Mesendoderm (in vitro differentiated cells): ENCODE measurements at regions not wholly inside any gene's neighbourhood (a gene's known extent, or its start where the extent isn't known, plus 50 kb on each side); places are given as distances from the start of the nearest gene placed in this dataset.
"Not testable (repeated sequence)": the region's sequence is repeated elsewhere in the genome, so short reads cannot be mapped to it uniquely, and the experiment has no call there.

Source experiments
- DNase-seq: peaks from one replicate; pipeline ENCODE4 v3.0.0; 2013
- H2AK5ac ChIP-seq: 2 replicates; pipeline ENCODE4 v1.6.1; 2013; ENCODE audit warnings: low read length, inconsistent platforms
- H2BK120ac ChIP-seq: 2 replicates; pipeline ENCODE4 v1.6.1; 2013; ENCODE audit warnings: low read depth, mild to moderate bottlenecking, low read length, moderate library complexity, mixed read lengths
- H2BK15ac ChIP-seq: replicated peaks from 2 replicates; pipeline ENCODE4 v1.6.1; 2013; ENCODE audit warnings: low read depth, mild to moderate bottlenecking, moderate library complexity
- H2BK5ac ChIP-seq: 2 replicates; pipeline ENCODE4 v1.6.1; 2013; ENCODE audit warnings: low read length, inconsistent platforms
- H3K18ac ChIP-seq: 2 replicates; pipeline ENCODE4 v1.6.1; 2013; ENCODE audit warnings: mild to moderate bottlenecking, low read length, mixed read lengths
- H3K23ac ChIP-seq: one replicate; pipeline ENCODE4 v1.6.1; 2013; ENCODE audit warnings: low read length
- H3K27ac ChIP-seq: 2 replicates; pipeline ENCODE4 v1.5.1; 2013; ENCODE audit warnings: low read depth, mild to moderate bottlenecking, inconsistent platforms, low read length, moderate library complexity
- H3K27me3 ChIP-seq: 2 replicates; pipeline ENCODE4 v1.6.1; 2013; ENCODE audit warnings: low read length, control low read depth, mild to moderate bottlenecking, inconsistent platforms; ENCODE audit not compliant: insufficient read depth, poor library complexity
- H3K36me3 ChIP-seq: 2 replicates; pipeline ENCODE4 v1.6.1; 2013; ENCODE audit warnings: low read length, inconsistent platforms; ENCODE audit not compliant: control insufficient read depth, insufficient read depth
- H3K4ac ChIP-seq: one replicate; pipeline ENCODE4 v1.6.1; 2013; ENCODE audit warnings: low read depth, mild to moderate bottlenecking, low read length, moderate library complexity
- H3K4me1 ChIP-seq: 2 replicates; pipeline ENCODE4 v1.6.1; 2013; ENCODE audit warnings: low read depth, low read length, inconsistent platforms; ENCODE audit not compliant: control insufficient read depth
- H3K4me2 ChIP-seq: 2 replicates; pipeline ENCODE4 v1.6.1; 2013; ENCODE audit warnings: low read length
- H3K4me3 ChIP-seq: 2 replicates; pipeline ENCODE4 v1.5.1; 2013; ENCODE audit warnings: mild to moderate bottlenecking, low read length
- H3K56ac ChIP-seq: one replicate; pipeline ENCODE4 v1.6.1; 2013; ENCODE audit warnings: low read length
- H3K79me1 ChIP-seq: 2 replicates; pipeline ENCODE4 v1.6.1; 2013; ENCODE audit warnings: low read length, inconsistent platforms
- H3K79me2 ChIP-seq: 2 replicates; pipeline ENCODE4 v1.6.1; 2013; ENCODE audit warnings: mild to moderate bottlenecking, low read length; ENCODE audit not compliant: control insufficient read depth, insufficient read depth
- H3K9ac ChIP-seq: 2 replicates; pipeline ENCODE4 v1.6.1; 2013; ENCODE audit warnings: low read length, inconsistent platforms
- H4K5ac ChIP-seq: one replicate; pipeline ENCODE4 v1.6.1; 2013; ENCODE audit warnings: low read length
- H4K8ac ChIP-seq: one replicate; pipeline ENCODE4 v1.6.1; 2013; ENCODE audit warnings: low read depth, mild to moderate bottlenecking, control low read depth, low read length, moderate library complexity
- whole genome bisulfite sequencing: extraction: QIAGEN DNeasy Blood & Tissue Kit; methylation state at CpG from one replicate; pipeline ENCODE4 v1.1.7; 2013; ENCODE audit warnings: low lambda C conversion rate, missing lambda C conversion rate; ENCODE audit not compliant: insufficient coverage; ENCODE audit errors: extremely low coverage; 5-methylcytosine and 5-hydroxymethylcytosine counted together

GRCh38 chr5:25412116-25412661 is 767.4 kb upstream of the CDH10 start:
- Histone ChIP-seq H3K4me2 (no peak overlapping the region), H3K79me1 (peaks cover 4% of the 10 kb centered on the region), H4K8ac (no peak overlapping the region), H3K4me3 (no peak overlapping the region), H3K18ac (no peak overlapping the region), H3K9ac (no peak overlapping the region), H3K4me1 (no peaks in the 10 kb centered on the region), H4K5ac (no peak overlapping the region), H2BK15ac (no peak overlapping the region), H3K79me2 (peaks cover 6% of the 10 kb centered on the region), H3K56ac (no peak overlapping the region), H3K23ac (no peak overlapping the region), H3K36me3 (no peaks in the 10 kb centered on the region), H2AK5ac (no peak overlapping the region), H2BK5ac (no peak overlapping the region), H3K4ac (no peak overlapping the region), H3K27ac (no peak overlapping the region), H2BK120ac (no peak overlapping the region), H3K27me3 (no peaks in the 10 kb centered on the region)
- DNase-seq: no peak
- WGBS: no CpG with 5 or more reads among the region's 2 CpGs

GRCh38 chr5:25407365-25407764 is 762.6 kb upstream of the CDH10 start:
- not testable (repeated sequence) for H3K18ac ChIP-seq, H4K8ac ChIP-seq, H2BK120ac ChIP-seq, DNase-seq, H3K4me3 ChIP-seq, H4K5ac ChIP-seq, H3K56ac ChIP-seq, H3K9ac ChIP-seq, H3K4ac ChIP-seq, H3K36me3 ChIP-seq, H2BK5ac ChIP-seq, H3K23ac ChIP-seq, H3K27me3 ChIP-seq, H3K4me2 ChIP-seq, H3K4me1 ChIP-seq, H3K79me1 ChIP-seq, H2BK15ac ChIP-seq, H3K79me2 ChIP-seq, H2AK5ac ChIP-seq, H3K27ac ChIP-seq
- WGBS: no CpG with 5 or more reads among the region's 6 CpGs

GRCh38 chr5:25405850-25406249 is 761.1 kb upstream of the CDH10 start:
- H3K36me3 ChIP-seq: no peaks in the 10 kb centered on the region
- no peaks in the 10 kb centered on the region for H3K4me1 ChIP-seq
- no peak overlapping the region for H2BK5ac ChIP-seq
- H3K9ac ChIP-seq: no peak overlapping the region
- H4K8ac ChIP-seq: no peak overlapping the region
- H2BK15ac ChIP-seq: no peak overlapping the region
- DNase-seq: peak; percentile 53
- H2AK5ac ChIP-seq: no peak overlapping the region
- no peak overlapping the region for H3K56ac ChIP-seq
- no peak overlapping the region for H4K5ac ChIP-seq
- H3K4me2 ChIP-seq: no peak overlapping the region
- H2BK120ac ChIP-seq: no peak overlapping the region
- no peak overlapping the region for H3K23ac ChIP-seq
- H3K4me3 ChIP-seq: no peak overlapping the region
- H3K27me3 ChIP-seq: no peaks in the 10 kb centered on the region
- H3K18ac ChIP-seq: no peak overlapping the region
- WGBS: no CpG with 5 or more reads among the region's 1 CpG
- peaks cover 2% of the 10 kb centered on the region for H3K79me1 ChIP-seq
- no peaks in the 10 kb centered on the region for H3K79me2 ChIP-seq
- no peak overlapping the region for H3K4ac ChIP-seq
- no peak overlapping the region for H3K27ac ChIP-seq

- no peaks in the 10 kb centered on the region for H3K79me1 ChIP-seq
- H3K27ac ChIP-seq: no peak overlapping the region
- H2BK15ac ChIP-seq: no peak overlapping the region
- H4K5ac ChIP-seq: no peak overlapping the region
- no peak for DNase-seq
- no peaks in the 10 kb centered on the region for H3K27me3 ChIP-seq
- H3K4me3 ChIP-seq: no peak overlapping the region
- H3K4me1 ChIP-seq: no peaks in the 10 kb centered on the region
- H3K4ac ChIP-seq: no peak overlapping the region
- H3K56ac ChIP-seq: no peak overlapping the region
- H3K36me3 ChIP-seq: no peaks in the 10 kb centered on the region
- no peak overlapping the region for H2AK5ac ChIP-seq
- WGBS: no CpG with 5 or more reads among the region's 1 CpG
- H3K23ac ChIP-seq: no peak overlapping the region
- H2BK5ac ChIP-seq: no peak overlapping the region
- no peaks in the 10 kb centered on the region for H3K79me2 ChIP-seq
- no peak overlapping the region for H3K18ac ChIP-seq
- no peak overlapping the region for H3K9ac ChIP-seq
- H4K8ac ChIP-seq: no peak overlapping the region
- H3K4me2 ChIP-seq: no peak overlapping the region
- no peak overlapping the region for H2BK120ac ChIP-seq
Observed at GRCh38 chr5:25399878-25400480, 755.2 kb upstream of the CDH10 start.

DNA sequence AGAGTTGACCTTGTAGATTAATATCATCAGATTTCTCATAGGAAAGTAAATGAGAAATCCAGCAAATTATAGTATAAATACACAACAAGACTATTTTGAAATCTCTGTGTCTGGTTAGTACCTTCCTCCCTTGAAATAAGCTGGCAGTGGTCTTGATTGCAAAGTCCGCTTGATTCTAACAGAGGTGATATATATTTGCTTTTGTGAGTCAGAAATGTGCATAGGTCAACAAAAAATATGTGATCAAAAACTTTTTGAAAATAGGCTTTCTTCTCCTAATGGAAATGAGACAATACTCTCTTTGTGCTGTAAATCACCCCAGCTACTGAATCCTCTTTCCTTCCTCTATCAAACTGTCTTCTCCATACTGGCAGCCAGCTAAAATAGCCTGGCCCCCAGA is 749.2 kb upstream of the CDH10 start:
- no peak overlapping the region for H3K18ac ChIP-seq
- H3K4me1 ChIP-seq: no peaks in the 10 kb centered on the region
- H3K79me2 ChIP-seq: no peaks in the 10 kb centered on the region
- no peak overlapping the region for H3K27ac ChIP-seq
- H3K9ac ChIP-seq: no peak overlapping the region
- no peak overlapping the region for H2AK5ac ChIP-seq
- no peaks in the 10 kb centered on the region for H3K79me1 ChIP-seq
- no peak overlapping the region for H2BK5ac ChIP-seq
- H3K4ac ChIP-seq: no peak overlapping the region
- no peaks in the 10 kb centered on the region for H3K27me3 ChIP-seq
- H3K36me3 ChIP-seq: no peaks in the 10 kb centered on the region
- H4K5ac ChIP-seq: no peak overlapping the region
- H2BK120ac ChIP-seq: no peak overlapping the region
- DNase-seq: no peak
- no peak overlapping the region for H3K56ac ChIP-seq
- H3K23ac ChIP-seq: no peak overlapping the region
- WGBS: no CpG with 5 or more reads among the region's 1 CpG
- no peak overlapping the region for H4K8ac ChIP-seq
- H3K4me3 ChIP-seq: no peak overlapping the region
- H3K4me2 ChIP-seq: no peak overlapping the region
- H2BK15ac ChIP-seq: no peak overlapping the region

GRCh38 chr5:25393256-25393655 is 748.5 kb upstream of the CDH10 start:
- no peak overlapping the region for H3K56ac ChIP-seq
- no CpG with 5 or more reads among the region's 1 CpG for WGBS
- H3K27ac ChIP-seq: no peak overlapping the region
- H3K27me3 ChIP-seq: no peaks in the 10 kb centered on the region
- no peak overlapping the region for H3K9ac ChIP-seq
- no peak overlapping the region for H3K4ac ChIP-seq
- no peak overlapping the region for H2BK15ac ChIP-seq
- H3K4me1 ChIP-seq: no peaks in the 10 kb centered on the region
- H2BK120ac ChIP-seq: no peak overlapping the region
- H3K4me2 ChIP-seq: no peak overlapping the region
- H2AK5ac ChIP-seq: no peak overlapping the region
- no peaks in the 10 kb centered on the region for H3K79me1 ChIP-seq
- no peak overlapping the region for H3K23ac ChIP-seq
- DNase-seq: no peak
- H3K36me3 ChIP-seq: no peaks in the 10 kb centered on the region
- no peak overlapping the region for H4K5ac ChIP-seq
- no peak overlapping the region for H3K18ac ChIP-seq
- no peaks in the 10 kb centered on the region for H3K79me2 ChIP-seq
- no peak overlapping the region for H2BK5ac ChIP-seq
- no peak overlapping the region for H3K4me3 ChIP-seq
- no peak overlapping the region for H4K8ac ChIP-seq
